LoVo (cell line): ENCODE measurements at regions not wholly inside any gene's neighbourhood (a gene's known extent, or its start where the extent isn't known, plus 50 kb on each side); places are given as distances from the start of the nearest gene placed in this dataset.
"Not testable (repeated sequence)": the region's sequence is repeated elsewhere in the genome, so short reads cannot be mapped to it uniquely, and the experiment has no call there.

Source experiments
- DNase-seq: peaks from one replicate; pipeline ENCODE4 v3.0.0-alpha.2; 2016; ENCODE audit warnings: low spot score

DNA sequence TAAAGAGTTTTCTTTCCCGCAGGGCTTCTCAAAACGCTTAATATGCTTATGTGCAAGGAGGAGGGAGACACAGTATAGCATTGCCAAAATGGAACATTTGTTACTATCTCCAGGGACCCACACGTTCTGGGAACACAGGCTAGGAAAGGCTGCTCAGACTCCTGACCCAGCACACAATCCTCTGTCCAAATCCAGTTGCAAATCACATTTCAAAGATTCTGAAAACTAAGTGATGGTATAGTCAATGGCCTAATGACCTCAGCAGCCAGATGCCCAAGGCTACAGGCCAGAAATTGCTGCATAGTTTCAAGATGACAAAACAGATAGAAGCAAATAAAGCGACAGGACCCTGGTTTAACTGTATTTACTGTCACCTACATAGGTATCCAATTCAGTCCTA, 97.0 kb upstream of the GRIP1 start:
- no peak for DNase-seq

DNA sequence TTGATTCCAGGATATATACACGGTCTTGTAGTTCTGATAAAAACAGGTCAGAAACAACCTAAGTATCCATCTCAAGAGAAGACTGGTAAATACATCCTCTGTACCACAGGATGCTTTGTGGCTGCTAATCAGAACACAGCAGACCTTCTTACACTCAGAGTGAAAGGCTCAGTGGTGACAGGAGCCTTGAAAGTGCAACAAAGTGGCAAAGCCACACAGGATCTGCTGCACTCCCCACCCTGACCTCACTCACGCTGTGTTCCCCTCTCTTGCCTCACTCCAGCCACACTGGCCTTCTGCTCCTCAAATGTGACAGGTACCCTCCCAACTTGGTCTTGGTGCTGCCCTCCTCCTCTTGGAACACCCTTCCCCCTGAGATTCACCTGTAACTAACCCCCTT, 98.1 kb upstream of the GRIP1 start:
- DNase-seq = no peak

DNA sequence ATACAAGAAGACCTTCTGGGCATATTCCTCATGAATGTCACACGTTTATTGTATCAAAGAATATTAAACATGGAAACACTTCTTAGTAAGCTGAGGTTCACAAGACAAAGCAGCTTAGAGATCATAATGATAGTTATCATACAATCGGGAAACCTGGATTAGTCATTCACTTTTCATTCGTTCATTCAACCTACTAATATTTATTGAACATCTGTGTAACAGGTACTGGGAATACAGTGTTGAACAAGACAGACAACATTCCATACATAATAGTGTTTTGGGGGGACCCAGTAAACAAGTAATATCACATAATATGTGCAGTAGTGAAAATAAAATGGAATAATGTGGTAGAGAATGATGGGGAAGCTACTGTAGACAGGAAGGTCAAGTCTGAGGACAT, 100.6 kb upstream of the GRIP1 start:
- DNase-seq = no peak

DNA sequence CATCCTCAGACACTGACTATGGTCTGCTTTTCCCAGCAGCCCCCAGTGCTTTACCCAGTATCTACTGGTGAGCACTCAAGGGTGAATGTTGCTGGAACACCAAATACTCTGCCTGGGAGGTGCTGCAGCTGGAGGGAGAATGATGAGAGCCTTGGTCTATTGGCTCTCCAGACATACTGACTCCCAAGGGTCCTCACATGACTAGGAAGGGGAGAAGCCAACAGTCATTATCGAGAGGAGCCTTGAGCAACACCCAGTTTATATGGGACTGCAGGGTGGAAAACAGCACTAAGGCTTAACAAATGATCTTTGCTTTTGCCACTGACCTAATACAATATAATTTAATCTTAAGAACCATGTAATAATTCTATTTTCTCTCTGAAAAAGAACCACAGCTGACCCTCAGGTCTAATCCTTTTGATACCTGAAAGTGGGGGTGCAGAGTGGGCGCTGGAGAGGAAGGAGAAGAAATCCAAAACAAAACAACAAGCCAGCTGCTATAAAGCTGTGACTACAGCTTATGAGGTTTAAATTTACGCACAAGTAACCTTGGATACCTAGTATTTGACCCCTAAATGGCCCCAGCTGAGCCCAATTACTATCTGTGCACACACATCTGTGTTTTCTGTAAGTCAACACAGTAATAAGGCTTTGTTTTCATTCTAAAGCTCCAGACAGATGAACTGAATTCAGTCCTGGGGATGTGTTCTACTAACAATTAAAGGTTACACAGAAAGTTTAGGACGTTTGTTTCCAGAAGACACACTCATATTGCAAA, 107.8 kb upstream of the GRIP1 start:
- DNase-seq = no peak

DNA sequence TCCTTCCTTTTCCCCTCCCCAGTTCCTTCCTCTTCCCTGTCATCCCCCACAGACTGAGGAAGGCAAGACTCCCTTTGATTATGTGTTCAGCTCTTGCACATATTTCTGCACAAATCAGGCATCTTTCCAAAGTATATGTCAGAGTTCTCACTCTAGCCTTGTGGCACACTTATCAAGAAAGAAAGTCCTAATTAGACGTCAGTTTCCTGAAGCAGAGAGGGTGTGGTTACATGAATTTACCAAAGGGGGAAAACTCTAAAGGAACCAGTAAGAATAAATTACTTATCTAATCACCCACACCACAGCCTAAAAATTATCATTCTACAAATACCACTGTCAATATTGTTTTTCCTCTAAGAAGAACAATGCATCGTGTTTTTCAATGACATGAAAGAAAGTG, 120.7 kb upstream of the GRIP1 start:
- no peak for DNase-seq

DNA sequence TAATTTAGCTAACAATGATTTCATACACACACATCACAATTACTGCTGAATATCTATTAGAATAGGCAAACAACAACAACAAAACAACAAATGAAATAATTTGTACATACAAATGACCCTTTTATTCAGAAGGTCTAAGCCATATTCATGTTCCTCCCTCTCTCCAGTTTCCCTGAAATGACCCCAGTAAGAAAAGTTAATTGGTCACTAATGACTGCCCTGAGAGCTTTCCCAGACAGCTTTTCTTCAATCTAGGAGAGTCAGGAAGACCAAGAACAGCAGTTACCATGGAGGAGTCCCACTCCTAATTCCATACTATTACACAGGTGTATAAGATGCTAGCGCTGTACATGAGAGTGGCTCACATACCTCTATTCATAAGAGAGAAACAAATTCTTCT, 121.2 kb upstream of the GRIP1 start:
- DNase-seq = no peak

DNA sequence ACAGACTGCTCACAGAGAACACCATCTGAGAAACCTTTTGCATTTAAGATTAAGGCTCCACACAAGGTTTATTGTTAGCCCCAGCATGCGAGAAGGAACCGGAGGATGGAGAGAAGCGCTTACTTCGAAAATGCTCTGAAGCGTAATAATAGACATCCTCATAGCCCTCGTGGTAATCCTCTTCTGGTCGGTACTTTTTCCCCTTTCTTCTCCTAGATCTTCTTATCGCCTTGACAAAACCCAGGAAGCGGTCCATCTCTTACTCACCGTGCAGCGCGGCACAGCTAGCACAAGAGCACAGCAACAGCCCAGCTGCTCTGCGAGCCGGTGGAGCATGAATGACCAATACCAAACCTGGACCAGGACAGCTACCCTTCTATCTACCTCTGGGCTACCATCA, 125.1 kb upstream of the GRIP1 start:
- DNase-seq = no peak

DNA sequence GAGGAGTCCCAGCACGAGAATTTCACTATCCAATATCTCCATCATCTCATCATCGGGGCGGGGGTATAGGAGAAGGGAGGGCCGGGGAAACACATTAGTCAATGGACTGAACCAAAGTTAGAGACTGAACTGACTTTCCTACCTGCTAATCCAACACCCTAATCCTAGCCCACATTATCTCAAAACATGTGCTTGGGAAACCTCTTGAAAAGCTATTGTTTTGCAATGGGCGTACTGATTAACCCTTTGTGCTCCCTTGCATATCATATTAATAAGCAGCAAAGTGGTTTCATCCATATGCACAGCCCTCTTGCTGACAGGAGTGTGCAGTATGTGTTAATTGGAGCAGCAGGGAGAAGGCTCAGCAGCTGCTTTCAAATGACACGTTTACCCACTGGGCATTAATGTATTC, 125.7 kb upstream of the GRIP1 start:
- no peak for DNase-seq

DNA sequence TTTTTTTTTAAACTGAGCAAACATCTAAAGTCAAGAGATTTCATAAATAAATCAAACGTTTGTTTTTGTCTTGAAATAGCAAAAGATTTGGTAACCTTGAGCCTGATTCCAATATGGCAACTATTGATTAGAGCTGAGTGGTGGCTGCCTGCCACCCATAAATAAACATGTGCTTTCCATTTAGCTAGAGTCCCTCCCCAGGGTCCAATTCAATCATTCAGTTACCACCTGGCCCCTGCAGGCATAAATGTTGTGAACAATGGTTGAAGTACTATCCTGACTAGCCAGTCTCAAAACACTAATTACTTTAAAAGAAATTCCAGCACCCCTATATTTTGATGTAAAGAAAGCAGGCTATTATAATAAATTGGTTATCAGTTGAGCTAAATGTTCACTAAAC, 129.7 kb upstream of the GRIP1 start:
- no peak for DNase-seq

DNA sequence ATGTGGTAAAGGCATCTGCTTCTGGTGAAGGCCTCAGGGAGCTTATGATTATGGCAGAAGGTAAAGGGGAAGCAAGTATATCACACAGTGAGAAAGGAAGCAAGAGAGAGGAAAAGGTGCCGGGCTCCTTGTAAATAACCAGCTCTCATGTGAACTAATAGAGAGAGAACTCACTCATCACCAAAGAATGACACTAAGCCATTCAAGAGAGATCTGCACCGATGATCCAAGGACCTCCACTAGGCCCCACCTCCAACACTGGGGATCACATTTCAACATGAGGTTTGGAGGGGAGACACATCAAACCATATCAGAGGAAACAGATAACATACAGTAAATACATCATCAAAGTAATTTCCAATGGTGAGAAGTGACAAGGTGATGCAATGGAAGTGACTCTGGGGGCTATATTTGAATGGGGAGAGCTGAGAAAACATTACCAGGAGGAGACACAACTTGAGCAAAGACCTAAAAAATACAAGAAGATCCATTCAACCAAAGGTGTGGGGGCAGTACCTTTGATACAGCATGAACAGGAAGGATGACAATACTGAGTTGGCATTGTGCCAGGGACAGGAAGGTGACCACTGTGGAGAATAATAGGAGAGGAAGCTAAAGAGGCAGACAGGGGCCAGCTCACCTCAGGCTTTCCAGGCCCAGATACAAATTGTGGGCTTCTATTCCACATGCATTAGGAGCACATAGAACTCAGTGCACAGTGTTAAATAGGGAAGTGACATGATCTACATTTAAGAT, 134.4 kb upstream of the GRIP1 start:
- DNase-seq = no peak

DNA sequence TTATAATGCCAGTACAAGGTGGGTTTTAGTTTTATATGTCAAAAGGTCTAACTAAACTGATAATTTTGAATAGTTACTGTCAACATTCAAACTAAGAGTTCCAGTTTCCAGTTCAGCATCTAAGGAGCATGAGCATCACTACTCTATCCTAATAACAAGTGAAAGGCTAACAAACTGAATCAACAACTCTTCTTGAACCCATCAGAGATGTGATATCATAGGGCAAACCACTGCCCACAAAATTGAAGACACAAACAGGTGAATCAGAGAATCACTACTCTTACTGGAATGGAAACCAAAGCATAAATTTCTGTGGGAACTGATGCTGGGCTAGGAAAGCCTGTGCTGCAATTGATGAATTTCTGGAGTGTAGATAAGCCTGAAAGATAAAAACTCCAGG, 140.7 kb upstream of the GRIP1 start:
- no peak for DNase-seq

DNA sequence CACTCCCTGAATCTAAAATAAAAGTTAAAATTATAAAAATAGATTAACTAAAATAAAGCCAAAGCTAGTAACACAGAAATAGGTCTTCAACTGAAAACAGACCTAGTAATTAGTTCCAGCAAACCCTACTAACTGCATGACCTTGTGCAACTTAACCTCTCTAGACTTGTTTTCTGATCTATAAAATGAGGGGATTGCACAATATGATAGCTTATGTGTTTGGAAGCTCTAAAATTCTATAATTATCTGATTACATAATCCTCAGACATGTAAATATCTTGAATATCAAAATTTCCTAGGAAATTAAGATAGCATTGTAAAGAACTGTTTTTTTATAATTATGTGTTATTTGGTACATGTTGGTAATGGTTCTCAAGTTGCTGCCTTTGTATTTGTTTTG, 144.1 kb upstream of the GRIP1 start:
- no peak for DNase-seq

DNA sequence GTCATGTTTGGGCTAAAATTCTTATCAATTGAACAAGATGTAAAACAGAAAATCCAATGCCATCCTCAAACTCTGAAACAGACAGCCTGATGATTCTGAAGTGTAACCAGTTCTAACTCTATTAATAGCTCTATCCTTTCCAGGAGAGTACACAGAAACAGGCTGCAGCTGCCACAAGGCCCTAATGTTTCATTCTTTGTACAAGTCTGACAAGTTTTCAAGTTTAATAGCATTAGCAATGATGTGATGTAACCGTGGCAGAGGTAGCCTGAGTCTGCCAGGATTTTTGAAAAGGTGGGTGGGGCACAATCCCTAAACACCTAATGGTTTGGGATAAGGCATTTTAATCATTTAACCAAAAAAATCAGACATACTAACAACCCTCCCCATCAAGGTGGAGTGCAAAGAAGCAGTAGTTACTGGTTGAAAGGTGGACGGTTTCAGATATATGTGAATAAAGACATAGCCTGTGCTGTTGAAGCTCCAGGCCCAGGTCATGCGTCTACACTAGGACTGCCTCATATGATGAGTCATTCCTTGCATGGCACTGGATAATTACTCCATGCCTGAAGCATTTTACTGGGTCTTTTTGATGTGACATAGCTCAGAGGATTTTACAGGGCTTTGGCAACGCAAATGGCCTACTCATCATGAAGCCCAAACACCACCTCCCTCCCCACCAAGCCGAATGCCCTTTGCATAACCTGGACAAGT, 145.1 kb upstream of the GRIP1 start:
- DNase-seq = peak; percentile 18

DNA sequence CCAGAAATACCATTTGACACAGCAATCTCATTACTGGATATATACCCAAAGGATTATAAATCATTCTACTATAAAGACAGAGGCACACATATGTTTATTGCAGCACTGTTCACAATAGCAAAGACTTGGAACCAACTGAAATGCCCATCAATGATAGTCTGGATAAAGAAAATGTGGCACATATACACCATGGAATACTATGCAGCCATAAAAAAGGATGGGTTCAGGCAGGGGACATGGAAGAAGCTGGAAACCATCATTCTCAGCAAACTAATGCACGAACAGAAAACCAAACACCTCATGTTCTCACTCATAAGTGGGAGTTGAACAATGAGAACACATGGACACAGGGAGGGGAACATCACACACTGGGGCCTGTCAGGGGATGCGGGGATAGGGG, 147.0 kb upstream of the GRIP1 start:
- not testable (repeated sequence) for DNase-seq

DNA sequence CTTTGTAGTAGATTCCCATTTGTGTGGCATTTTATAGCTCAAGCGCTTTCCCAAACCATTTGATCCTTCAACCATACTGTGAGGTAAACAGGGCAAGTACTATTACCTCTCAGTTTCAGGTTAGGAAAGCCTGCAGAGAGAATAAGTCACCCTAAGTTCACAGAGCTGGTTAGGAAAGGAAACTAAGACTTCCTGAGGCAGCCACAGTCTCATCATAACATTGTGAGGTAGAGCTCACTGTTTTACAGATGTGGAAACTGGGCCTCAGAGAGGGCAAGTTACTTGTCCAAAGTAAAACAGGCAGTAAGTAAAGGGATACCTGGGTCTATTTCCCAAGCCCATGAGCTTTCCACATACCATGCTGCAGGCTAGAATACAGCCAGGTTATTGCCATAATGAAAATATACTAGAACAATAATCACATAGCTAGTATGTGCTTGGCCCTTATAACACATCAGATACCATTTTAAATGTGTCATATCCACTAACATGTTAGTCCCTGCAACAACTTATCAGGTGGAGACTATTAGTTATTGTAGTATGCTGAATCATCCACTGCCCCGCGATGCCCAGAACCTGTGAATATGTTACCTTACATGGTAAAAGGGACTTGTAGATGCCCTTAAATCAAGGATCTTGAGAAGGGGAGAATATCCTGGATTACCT, 150.9 kb upstream of the GRIP1 start:
- no peak for DNase-seq

DNA sequence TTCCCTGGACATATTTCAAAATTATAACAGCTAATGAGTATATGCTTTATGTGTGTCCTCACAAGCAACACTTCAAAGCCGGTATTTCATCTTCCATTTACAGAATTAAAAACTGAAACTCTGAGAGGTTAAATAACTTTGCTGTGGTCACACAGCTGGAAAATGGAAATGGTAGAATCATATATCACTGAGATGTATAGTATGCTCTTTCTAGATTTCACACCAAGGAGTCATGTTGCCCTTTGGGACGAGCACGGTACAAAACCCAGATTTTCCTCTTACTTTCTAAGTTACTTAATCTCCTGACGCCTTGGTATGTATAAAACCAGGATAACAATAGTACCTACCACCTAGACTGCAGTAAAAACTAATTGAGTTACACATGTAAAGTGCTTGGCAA, 152.6 kb upstream of the GRIP1 start:
- DNase-seq = no peak

DNA sequence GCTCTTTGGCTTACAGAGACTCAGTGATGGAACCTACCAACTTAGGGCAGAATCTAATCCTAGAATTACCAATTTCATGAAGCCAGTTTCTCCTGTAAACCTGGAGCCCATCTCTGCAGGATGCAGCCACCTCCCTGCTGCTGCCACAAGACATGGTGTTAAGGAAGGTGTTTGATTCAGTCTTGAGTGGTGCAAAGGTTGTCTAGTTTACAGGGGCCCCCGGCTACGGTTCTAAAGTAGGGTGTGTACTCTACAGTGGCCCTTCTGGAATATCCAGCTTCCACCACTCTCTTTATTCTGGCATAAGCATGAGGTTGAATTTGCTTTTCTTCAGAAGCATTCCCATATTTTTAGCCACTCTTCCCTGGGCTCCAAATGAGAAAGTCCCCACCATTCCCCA, 154.1 kb upstream of the GRIP1 start:
- DNase-seq = no peak

DNA sequence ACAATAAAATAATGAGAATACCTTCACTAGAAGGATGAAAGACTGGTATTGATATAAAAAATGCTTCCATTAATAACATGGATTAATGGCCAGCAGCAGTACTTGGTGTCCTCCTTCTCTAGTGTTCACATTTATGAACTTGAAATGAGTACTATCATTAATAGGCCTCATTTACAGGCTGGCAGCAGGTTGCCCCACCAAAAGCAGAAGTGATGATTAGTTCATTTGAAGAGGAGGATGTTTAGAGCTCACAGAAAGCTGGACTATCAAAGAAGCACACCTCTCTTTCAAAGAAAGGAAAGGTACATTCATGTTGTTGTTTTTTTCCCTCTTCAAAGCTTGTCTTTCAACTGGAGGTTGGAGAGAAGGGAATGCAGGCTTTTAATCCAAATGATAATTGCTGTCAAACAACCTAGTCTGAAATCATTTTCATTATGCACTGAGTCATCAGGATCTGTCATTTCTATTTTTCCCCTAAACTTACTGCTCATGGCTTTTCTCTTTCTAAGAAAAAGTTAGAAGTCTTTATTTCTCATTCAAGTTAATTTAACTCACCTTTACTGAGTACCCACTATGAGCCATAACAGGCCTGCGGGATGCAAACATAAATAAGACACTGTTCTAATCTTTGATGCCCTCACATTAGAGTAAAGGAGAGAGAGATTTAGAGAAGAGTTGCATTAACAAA, 157.9 kb upstream of the GRIP1 start:
- DNase-seq = no peak

DNA sequence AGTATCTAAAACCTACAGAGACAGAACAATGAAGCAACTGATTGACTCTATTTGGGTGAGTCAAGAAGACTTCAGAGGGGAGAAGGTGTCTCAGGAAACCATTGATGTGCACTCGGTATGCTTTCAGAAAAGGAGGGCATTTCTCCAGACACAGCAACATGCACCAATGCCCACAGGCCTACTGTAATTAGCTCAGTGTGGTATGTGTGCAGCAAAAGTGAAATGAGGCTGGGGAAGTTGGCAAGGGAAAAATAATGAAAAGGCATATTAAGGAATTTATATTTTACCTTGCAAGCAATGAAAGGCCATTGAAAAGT, 158.4 kb upstream of the GRIP1 start:
- DNase-seq = no peak

DNA sequence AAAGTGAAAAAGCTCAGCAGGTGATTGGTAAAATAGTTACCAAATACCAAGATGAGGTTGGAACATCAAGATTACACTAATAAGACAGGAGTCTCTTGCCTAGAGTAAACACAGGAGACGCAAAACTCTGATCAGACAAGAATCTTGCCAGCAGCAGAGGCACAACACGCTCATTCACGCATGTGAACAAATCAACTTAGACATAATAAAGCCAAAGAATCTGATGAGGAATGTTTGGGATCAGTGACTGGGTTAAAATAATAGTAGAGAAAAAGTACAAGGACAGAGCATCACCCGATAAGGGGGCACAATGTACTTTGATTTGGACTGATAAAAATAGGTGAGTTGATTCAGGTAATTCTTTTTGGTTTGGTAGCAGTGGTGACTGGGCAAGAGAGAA, 159.5 kb upstream of the GRIP1 start:
- no peak for DNase-seq

DNA sequence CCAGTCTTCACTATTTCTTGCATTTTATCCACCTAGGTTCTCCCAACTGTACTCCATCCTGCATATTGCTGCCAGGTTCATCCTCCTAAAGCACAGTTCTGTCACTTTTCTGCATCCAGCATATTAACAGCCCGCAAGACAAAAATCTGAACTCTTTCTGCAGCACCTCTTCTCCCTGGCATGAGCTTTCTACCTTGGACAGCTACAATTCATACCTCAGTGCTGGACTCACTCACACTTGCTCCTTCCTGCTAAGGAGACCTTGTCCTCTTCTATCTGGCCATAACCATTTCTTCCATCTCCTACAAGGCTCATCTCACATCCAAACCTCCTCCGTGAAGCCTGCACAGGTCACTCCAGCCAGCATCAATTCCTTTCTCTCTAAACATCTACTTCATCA, 170.1 kb upstream of the GRIP1 start:
- DNase-seq = no peak

DNA sequence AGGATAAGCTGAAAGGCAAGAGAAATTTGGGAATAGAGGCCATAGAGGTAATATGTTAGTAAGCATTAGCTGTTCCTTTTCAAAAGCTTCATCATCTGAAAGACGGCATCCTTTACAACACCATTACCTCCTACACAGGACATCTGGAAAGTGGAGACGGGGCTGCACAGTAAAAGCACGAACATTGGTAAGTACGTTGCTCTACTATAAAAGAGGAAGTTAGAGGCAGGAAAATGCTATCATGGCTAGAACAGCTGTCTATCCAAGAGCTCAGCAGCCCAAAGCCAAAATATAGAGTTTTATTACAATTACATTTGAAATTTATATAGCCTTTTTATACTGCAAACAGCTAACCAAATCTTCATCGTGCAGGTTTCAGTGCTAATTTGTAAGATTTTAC, 172.3 kb upstream of the GRIP1 start:
- no peak for DNase-seq
